ENCODE measurements at regions not wholly inside any gene's neighbourhood (a gene's known extent, or its start where the extent isn't known, plus 50 kb on each side); places are given as distances from the start of the nearest gene placed in this dataset.
"Not testable (repeated sequence)": the region's sequence is repeated elsewhere in the genome, so short reads cannot be mapped to it uniquely, and the experiment has no call there.

GRCh38 chr12:85457016-85457415, 177.0 kb downstream of the ALX1 start:
- Histone ChIP-seq H3K9me3 (no peaks in the 10 kb centered on the region), H3K36me3 (no peaks in the 10 kb centered on the region), H3K4me3 (ENCODE audit: low read depth, low read length) (no peak overlapping the region), H3K4me1 (no peaks in the 10 kb centered on the region), H3K27me3 (peaks cover 30% of the 10 kb centered on the region)
- DNase-seq, result no peak
- TF ChIP-seq CTCF (IDR thresholded peaks at IDR 0.05; ENCODE audit: low read depth, low read length), result no peak

GRCh38 chr12:85461127-85461526, 181.1 kb downstream of the ALX1 start:
- H3K27me3 ChIP-seq, result peaks cover 47% of the 10 kb centered on the region
- no peaks in the 10 kb centered on the region for H3K9me3 ChIP-seq
- no peak for TF ChIP-seq CTCF (IDR thresholded peaks at IDR 0.05; ENCODE audit: low read depth, low read length)
- DNase-seq, result no peak
- H3K36me3 ChIP-seq, result no peaks in the 10 kb centered on the region
- no peak overlapping the region for H3K4me3 ChIP-seq (ENCODE audit: low read depth, low read length)
- no peaks in the 10 kb centered on the region for H3K4me1 ChIP-seq

- DNase-seq, result no peak
- Histone ChIP-seq H3K4me3 (ENCODE audit: low read depth, low read length) (no peak overlapping the region), H3K9me3 (no peaks in the 10 kb centered on the region), H3K4me1 (no peaks in the 10 kb centered on the region), H3K27me3 (peaks cover 54% of the 10 kb centered on the region), H3K36me3 (no peaks in the 10 kb centered on the region)
- TF ChIP-seq CTCF (IDR thresholded peaks at IDR 0.05; ENCODE audit: low read depth, low read length), result no peak
These were observed 182.9 kb downstream of the ALX1 start for GRCh38 chr12:85462888-85463287.

GRCh38 chr12:85466890-85467289, 186.9 kb downstream of the ALX1 start:
- H3K4me3 ChIP-seq (ENCODE audit: low read depth, low read length), result no peak overlapping the region
- no peaks in the 10 kb centered on the region for H3K36me3 ChIP-seq
- H3K4me1 ChIP-seq, result no peaks in the 10 kb centered on the region
- H3K9me3 ChIP-seq, result no peaks in the 10 kb centered on the region
- DNase-seq, result no peak
- peaks cover 38% of the 10 kb centered on the region for H3K27me3 ChIP-seq
- no peak for TF ChIP-seq CTCF (IDR thresholded peaks at IDR 0.05; ENCODE audit: low read depth, low read length)

- H3K4me1 ChIP-seq, result no peaks in the 10 kb centered on the region
- H3K4me3 ChIP-seq (ENCODE audit: low read depth, low read length), result peak overlapping the region; percentile 53
These were observed 188.5 kb downstream of the ALX1 start for GRCh38 chr12:85468356-85469157.

GRCh38 chr12:85469158-85470086, 189.4 kb downstream of the ALX1 start:
- not testable (repeated sequence) for H3K9me3 ChIP-seq, H3K36me3 ChIP-seq, H3K4me1 ChIP-seq, DNase-seq
- H3K4me3 ChIP-seq (ENCODE audit: low read depth, low read length), result peak overlapping the region; percentile 53
- H3K27me3 ChIP-seq, result peaks cover 28% of the 10 kb centered on the region

More at GRCh38 chr12:85468356-85469157, 188.5 kb downstream of the ALX1 start:
- Histone ChIP-seq H3K27me3 (peaks cover 33% of the 10 kb centered on the region), H3K36me3 (no peaks in the 10 kb centered on the region), H3K9me3 (no peaks in the 10 kb centered on the region)
- DNase-seq, result peak; percentile 37
- peak; percentile 84 for TF ChIP-seq CTCF (IDR thresholded peaks at IDR 0.05; ENCODE audit: low read depth, low read length)

GRCh38 chr12:85475277-85475676, 195.3 kb downstream of the ALX1 start:
- not testable (repeated sequence) for H3K9me3 ChIP-seq; H3K27me3 ChIP-seq; H3K36me3 ChIP-seq; H3K4me3 ChIP-seq (ENCODE audit: low read depth, low read length); DNase-seq; H3K4me1 ChIP-seq
